Progenitor cell of endocrine pancreas (in vitro differentiated cells): ENCODE measurements at regions not wholly inside any gene's neighbourhood (a gene's known extent, or its start where the extent isn't known, plus 50 kb on each side); places are given as distances from the start of the nearest gene placed in this dataset.

Source experiments
- DNase-seq: peaks from one replicate; pipeline ENCODE4 v3.0.0; 2021; ENCODE audit warnings: low spot score; ENCODE audit not compliant: unreplicated experiment
- H3K27ac Mint-ChIP-seq: 2 replicates; pipeline ENCODE4 v1.8.0; 2021; ENCODE audit warnings: mild to moderate bottlenecking, moderate library complexity, mixed read lengths
- H3K27me3 Mint-ChIP-seq: 2 replicates; pipeline ENCODE4 v1.8.0; 2021; ENCODE audit warnings: mixed read lengths
- H3K36me3 Mint-ChIP-seq: 2 replicates; pipeline ENCODE4 v1.8.0; 2022; ENCODE audit warnings: mixed read lengths; ENCODE audit not compliant: insufficient read depth
- H3K4me1 Mint-ChIP-seq: 2 replicates; pipeline ENCODE4 v1.8.0; 2021; ENCODE audit warnings: low read depth, mixed read lengths
- H3K4me3 Mint-ChIP-seq: 2 replicates; pipeline ENCODE4 v1.8.0; 2021; ENCODE audit warnings: low read depth, mild to moderate bottlenecking, moderate library complexity, mixed read lengths
- H3K9me3 Mint-ChIP-seq: 2 replicates; pipeline ENCODE4 v1.8.0; 2021; ENCODE audit warnings: low read depth, mixed read lengths
- TF ChIP-seq, protein P1 (sequence below): fragments of 200-600 bp; sonication (generic); IDR thresholded peaks from one replicate; pipeline ENCODE4 v1.5.0; 2021; ENCODE audit warnings: antibody characterized with exemption, mild to moderate bottlenecking; ENCODE audit not compliant: unreplicated experiment

DNA sequence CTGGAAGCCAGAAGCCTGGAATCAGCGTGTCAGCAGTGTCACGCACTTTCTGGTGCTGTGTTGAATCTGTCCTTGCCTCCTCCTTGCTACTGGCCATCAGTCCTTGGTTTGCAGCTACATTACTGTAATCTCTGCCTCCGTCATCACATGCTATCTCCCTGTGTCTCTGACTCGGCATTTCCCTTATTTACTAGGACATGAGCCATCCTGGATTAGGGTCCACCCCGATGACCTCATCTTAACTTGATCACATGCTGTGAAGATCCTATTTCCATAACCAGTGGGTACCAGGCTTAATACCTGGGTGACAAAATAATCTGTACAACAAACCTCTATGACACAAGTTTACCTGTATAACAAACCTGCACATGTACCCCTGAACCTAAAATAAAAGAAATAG is 518.0 kb upstream of the KLF6 start:
- peaks cover 5% of the 10 kb centered on the region for H3K27me3 Mint-ChIP-seq
- H3K27ac Mint-ChIP-seq: no peak overlapping the region
- TF ChIP-seq, protein P1, sequence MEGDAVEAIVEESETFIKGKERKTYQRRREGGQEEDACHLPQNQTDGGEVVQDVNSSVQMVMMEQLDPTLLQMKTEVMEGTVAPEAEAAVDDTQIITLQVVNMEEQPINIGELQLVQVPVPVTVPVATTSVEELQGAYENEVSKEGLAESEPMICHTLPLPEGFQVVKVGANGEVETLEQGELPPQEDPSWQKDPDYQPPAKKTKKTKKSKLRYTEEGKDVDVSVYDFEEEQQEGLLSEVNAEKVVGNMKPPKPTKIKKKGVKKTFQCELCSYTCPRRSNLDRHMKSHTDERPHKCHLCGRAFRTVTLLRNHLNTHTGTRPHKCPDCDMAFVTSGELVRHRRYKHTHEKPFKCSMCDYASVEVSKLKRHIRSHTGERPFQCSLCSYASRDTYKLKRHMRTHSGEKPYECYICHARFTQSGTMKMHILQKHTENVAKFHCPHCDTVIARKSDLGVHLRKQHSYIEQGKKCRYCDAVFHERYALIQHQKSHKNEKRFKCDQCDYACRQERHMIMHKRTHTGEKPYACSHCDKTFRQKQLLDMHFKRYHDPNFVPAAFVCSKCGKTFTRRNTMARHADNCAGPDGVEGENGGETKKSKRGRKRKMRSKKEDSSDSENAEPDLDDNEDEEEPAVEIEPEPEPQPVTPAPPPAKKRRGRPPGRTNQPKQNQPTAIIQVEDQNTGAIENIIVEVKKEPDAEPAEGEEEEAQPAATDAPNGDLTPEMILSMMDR: no peak
- peaks cover 4% of the 10 kb centered on the region for H3K4me1 Mint-ChIP-seq
- no peak for DNase-seq
- H3K36me3 Mint-ChIP-seq: no peaks in the 10 kb centered on the region
- H3K4me3 Mint-ChIP-seq: no peak overlapping the region
- H3K9me3 Mint-ChIP-seq: no peaks in the 10 kb centered on the region

DNA sequence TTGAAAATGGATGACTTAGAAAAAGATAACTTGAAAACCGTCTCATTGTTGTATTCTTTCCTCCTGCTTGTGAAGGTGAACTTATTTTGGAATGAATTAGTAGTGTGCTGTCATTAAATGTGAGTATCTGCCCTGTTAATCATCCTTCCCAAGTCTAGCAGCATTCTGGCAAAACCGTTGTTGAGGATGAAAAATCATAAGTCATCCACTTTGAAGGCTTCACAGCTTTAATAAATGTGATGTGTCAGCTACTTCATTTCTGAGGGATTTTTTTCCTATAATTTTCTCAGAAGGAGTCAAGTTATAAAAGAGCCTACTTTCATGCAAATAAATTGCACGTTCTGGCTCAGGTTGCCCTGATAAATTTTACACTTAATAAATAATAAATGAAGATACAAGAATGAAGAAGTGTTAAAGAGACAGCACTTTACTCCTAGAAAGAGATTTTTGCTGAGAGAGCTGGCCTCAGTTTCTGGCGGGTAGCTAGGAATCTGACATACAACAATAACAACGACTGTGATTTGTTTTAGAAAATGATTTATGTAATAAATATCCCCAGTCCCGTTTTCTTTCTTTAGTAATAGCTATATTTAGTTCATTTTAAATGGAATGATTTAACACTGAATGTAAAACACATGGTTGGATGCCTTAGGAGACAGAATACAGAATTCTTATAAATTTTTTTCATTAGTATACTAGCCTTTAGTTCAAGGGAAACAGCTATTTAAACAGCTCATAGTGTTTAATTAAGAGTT is 516.5 kb upstream of the KLF6 start:
- Mint-ChIP-seq H3K36me3 (no peaks in the 10 kb centered on the region), H3K4me3 (no peak overlapping the region), H3K27ac (no peak overlapping the region), H3K9me3 (no peaks in the 10 kb centered on the region), H3K27me3 (peaks cover 5% of the 10 kb centered on the region), H3K4me1 (peaks cover 4% of the 10 kb centered on the region)
- TF ChIP-seq, protein P1: no peak
- DNase-seq: no peak

DNA sequence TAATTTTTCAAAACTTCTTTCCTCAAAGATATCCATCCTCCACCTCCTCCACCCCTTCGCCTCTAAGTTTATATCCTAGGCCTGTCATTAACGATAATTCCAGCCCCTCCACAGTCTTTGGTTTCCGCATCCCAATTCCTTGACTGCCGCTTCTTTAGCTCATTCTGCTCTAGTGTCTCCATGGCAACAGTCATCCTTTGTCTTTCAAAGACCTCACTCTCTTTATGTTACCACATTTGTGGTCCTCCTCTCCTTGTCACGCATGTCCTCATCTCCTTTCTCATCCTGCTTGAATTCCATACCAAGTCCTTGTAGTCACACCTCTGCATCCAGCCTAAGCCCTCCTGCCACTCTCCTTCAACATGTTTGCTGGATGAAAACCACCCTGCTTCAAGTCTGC is 511.2 kb upstream of the KLF6 start:
- H3K9me3 Mint-ChIP-seq: no peaks in the 10 kb centered on the region
- TF ChIP-seq, protein P1: no peak
- H3K27ac Mint-ChIP-seq: no peak overlapping the region
- no peaks in the 10 kb centered on the region for H3K27me3 Mint-ChIP-seq
- no peak overlapping the region for H3K4me3 Mint-ChIP-seq
- H3K4me1 Mint-ChIP-seq: peaks cover 4% of the 10 kb centered on the region
- no peaks in the 10 kb centered on the region for H3K36me3 Mint-ChIP-seq
- no peak for DNase-seq

DNA sequence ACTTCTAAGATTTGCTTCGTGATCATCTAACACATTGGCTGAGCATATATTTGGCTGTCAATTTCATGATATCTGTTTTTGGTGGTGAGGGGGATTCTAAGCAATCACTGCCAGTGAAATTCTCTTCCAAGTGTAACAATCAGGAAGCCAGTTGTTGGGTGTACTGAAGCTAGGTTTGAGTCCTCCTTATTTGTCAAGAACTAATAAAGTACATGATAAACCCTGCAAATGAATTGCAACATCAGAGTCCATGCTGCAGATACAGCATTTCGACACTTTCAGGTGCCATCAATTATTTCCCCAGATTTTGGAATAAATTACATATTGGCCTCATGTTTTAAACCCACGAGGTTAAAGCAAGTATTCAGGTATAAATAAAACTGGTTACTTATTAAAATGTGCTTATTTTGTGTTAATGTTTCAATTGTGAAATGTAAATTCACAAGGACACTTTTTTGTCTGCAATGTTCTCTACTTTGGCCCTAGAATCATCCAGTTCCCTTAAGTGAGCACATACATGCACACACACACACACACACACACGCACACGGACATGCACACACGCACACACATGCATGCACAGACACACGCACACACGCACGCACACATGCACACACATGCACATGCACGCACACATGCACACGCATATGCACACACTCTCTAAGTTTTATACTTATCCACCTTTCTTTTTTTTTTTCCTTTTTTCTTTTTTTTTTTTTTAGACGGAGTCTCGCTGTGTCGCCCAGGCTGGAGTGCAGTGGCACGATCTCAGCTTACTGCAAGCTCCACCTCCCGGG is 510.2 kb upstream of the KLF6 start:
- H3K4me3 Mint-ChIP-seq: no peak overlapping the region
- H3K9me3 Mint-ChIP-seq: no peaks in the 10 kb centered on the region
- no peaks in the 10 kb centered on the region for H3K36me3 Mint-ChIP-seq
- no peak for DNase-seq
- H3K27ac Mint-ChIP-seq: no peak overlapping the region
- TF ChIP-seq, protein P1: no peak
- H3K27me3 Mint-ChIP-seq: no peaks in the 10 kb centered on the region
- no peaks in the 10 kb centered on the region for H3K4me1 Mint-ChIP-seq

DNA sequence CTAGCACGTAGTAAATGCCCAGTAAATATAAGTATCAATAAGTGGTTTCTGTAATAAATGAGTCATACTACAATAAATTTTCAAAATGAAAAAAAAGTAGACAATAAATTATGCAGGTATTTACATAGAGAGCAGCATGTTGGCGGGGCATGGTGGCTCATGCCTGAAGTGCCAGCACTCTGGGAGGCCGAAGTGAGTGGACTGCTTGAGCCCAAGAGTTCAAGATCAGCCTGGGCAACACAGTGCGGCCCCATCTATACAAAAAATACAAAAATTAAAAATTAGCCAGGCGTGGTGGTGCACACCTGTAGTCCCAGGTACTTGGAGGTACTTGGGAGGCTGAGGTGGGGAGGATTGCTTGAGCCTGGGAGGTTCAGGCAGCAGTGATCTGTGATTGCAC is 509.3 kb upstream of the KLF6 start:
- DNase-seq: no peak
- Mint-ChIP-seq H3K4me1 (no peaks in the 10 kb centered on the region), H3K36me3 (no peaks in the 10 kb centered on the region), H3K27ac (no peak overlapping the region), H3K4me3 (no peak overlapping the region), H3K9me3 (peaks cover 3% of the 10 kb centered on the region), H3K27me3 (no peaks in the 10 kb centered on the region)
- TF ChIP-seq, protein P1: no peak
